KMS-11 (cell line): ENCODE measurements at regions not wholly inside any gene's neighbourhood (a gene's known extent, or its start where the extent isn't known, plus 50 kb on each side); places are given as distances from the start of the nearest gene placed in this dataset.

Source experiments
- H2AFZ ChIP-seq: fragments of 200-600 bp; sonication (generic); 2 replicates; pipeline ENCODE4 v1.6.1; 2016; ENCODE audit warnings: antibody characterized with exemption, mixed run types, low read depth
- H3K27ac ChIP-seq: fragments of 200-600 bp; sonication (generic); 2 replicates; pipeline ENCODE4 v1.6.1; 2016; ENCODE audit warnings: mild to moderate bottlenecking, mixed run types
- H3K27me3 ChIP-seq: fragments of 200-600 bp; sonication (generic); 2 replicates; pipeline ENCODE4 v1.6.1; 2017; ENCODE audit warnings: mild to moderate bottlenecking, low read depth, mixed run types, moderate library complexity; ENCODE audit not compliant: insufficient read depth
- H3K36me3 ChIP-seq: fragments of 200-600 bp; sonication (generic); 2 replicates; pipeline ENCODE4 v1.6.1; 2017; ENCODE audit warnings: mild to moderate bottlenecking, mixed run types; ENCODE audit not compliant: insufficient read depth
- H3K4me1 ChIP-seq: fragments of 200-600 bp; sonication (generic); 2 replicates; pipeline ENCODE4 v1.6.1; 2016; ENCODE audit warnings: mild to moderate bottlenecking, low read depth, mixed run types; ENCODE audit not compliant: poor library complexity, severe bottlenecking
- H3K4me2 ChIP-seq: fragments of 200-600 bp; sonication (generic); 2 replicates; pipeline ENCODE4 v1.7.0; 2016; ENCODE audit warnings: mild to moderate bottlenecking, mixed run types
- H3K4me3 ChIP-seq: fragments of 200-600 bp; sonication (generic); IDR thresholded peaks from 2 replicates; pipeline ENCODE4 v1.6.1; 2017; ENCODE audit warnings: low read depth, low read length, mixed read lengths; ENCODE audit not compliant: insufficient read depth
- H3K79me2 ChIP-seq: fragments of 200-600 bp; sonication (generic); 2 replicates; pipeline ENCODE4 v1.6.1; 2016; ENCODE audit warnings: low read depth, mixed run types; ENCODE audit not compliant: insufficient read depth
- H3K9ac ChIP-seq: fragments of 200-600 bp; sonication (generic); 2 replicates; pipeline ENCODE4 v1.6.1; 2016; ENCODE audit warnings: mild to moderate bottlenecking, mixed run types
- H4K20me1 ChIP-seq: fragments of 200-600 bp; sonication (generic); 2 replicates; pipeline ENCODE4 v1.6.1; 2016; ENCODE audit warnings: mild to moderate bottlenecking, mixed run types; ENCODE audit not compliant: insufficient read depth
- TF ChIP-seq, protein P1 (sequence below): fragments of 200-600 bp; sonication (generic); conservative IDR thresholded peaks from 2 replicates; pipeline ENCODE4 v1.6.1; 2017; ENCODE audit warnings: low read depth, mild to moderate bottlenecking, antibody characterized with exemption, low read length, moderate library complexity, mixed read lengths

DNA sequence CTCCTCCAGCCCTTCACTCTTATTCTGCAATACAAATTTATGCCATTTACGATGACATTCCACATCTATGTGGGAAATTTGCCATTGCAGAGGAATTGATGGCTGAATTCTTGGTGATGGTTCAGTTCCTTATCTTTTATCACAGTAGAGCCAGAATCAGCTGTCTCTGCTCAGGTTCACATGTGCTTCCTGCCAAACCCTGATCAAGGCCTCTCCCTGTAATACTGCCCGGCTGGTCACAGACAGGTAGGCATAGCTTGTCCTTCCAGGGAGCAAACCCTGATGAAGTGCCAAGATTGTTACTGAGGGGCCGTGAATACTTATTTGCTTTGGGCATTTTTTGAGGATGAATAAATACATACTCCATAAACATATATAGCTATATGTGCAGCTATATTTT, 450.0 kb downstream of the NSUN3 start:
- Histone ChIP-seq H3K4me2 (no peak overlapping the region), H4K20me1 (no peaks in the 10 kb centered on the region), H3K79me2 (no peaks in the 10 kb centered on the region), H3K4me1 (no peaks in the 10 kb centered on the region), H3K27ac (no peak overlapping the region), H2AFZ (no peak overlapping the region), H3K9ac (no peak overlapping the region), H3K27me3 (no peaks in the 10 kb centered on the region), H3K4me3 (no peak overlapping the region), H3K36me3 (no peaks in the 10 kb centered on the region)
- TF ChIP-seq, protein P1, sequence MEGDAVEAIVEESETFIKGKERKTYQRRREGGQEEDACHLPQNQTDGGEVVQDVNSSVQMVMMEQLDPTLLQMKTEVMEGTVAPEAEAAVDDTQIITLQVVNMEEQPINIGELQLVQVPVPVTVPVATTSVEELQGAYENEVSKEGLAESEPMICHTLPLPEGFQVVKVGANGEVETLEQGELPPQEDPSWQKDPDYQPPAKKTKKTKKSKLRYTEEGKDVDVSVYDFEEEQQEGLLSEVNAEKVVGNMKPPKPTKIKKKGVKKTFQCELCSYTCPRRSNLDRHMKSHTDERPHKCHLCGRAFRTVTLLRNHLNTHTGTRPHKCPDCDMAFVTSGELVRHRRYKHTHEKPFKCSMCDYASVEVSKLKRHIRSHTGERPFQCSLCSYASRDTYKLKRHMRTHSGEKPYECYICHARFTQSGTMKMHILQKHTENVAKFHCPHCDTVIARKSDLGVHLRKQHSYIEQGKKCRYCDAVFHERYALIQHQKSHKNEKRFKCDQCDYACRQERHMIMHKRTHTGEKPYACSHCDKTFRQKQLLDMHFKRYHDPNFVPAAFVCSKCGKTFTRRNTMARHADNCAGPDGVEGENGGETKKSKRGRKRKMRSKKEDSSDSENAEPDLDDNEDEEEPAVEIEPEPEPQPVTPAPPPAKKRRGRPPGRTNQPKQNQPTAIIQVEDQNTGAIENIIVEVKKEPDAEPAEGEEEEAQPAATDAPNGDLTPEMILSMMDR: no peak

DNA sequence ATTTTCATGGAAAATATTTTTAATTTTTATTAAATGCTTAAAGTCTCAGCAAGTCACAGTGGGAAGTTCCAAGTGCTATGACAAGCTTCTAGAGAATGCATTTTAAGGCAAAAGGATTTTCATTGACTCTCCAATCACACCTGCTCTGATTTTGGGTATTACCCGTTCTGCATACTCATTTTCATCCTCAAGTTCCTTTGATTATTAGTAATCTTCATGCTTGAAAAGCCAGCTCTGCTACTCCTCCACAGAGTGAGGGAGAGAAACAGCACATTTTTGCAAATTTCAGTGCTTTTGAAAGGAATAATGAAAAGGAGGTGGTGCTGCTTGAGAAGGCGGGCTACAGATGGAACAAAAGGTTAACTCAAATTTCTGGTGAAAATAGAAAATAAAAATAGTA, 450.7 kb downstream of the NSUN3 start:
- H3K4me3 ChIP-seq: no peak overlapping the region
- no peaks in the 10 kb centered on the region for H4K20me1 ChIP-seq
- no peaks in the 10 kb centered on the region for H3K79me2 ChIP-seq
- no peak overlapping the region for H3K4me2 ChIP-seq
- no peaks in the 10 kb centered on the region for H3K4me1 ChIP-seq
- no peak overlapping the region for H2AFZ ChIP-seq
- TF ChIP-seq, protein P1: no peak
- H3K27me3 ChIP-seq: no peaks in the 10 kb centered on the region
- H3K9ac ChIP-seq: no peak overlapping the region
- no peaks in the 10 kb centered on the region for H3K36me3 ChIP-seq
- no peak overlapping the region for H3K27ac ChIP-seq

DNA sequence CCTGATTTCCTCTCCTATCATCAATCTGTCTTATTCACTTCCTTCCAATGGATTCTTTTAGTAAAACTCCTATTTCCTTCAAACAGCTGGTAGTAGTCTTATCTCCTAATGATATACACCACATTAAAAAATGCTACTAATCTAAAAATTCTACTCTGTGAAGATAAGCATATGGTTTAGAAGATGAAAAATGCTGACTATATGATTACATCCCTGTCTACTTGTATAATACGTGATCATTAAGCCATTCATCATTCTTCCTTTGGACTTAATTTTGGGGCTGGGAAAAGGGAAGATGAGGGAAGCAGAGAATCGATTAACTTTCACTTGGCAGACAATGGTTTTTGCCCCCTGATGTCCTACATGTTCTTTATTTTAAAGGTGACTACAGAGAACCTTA, 453.1 kb downstream of the NSUN3 start:
- no peaks in the 10 kb centered on the region for H4K20me1 ChIP-seq
- H3K27ac ChIP-seq: no peak overlapping the region
- H3K4me3 ChIP-seq: no peak overlapping the region
- H3K4me2 ChIP-seq: no peak overlapping the region
- H3K36me3 ChIP-seq: no peaks in the 10 kb centered on the region
- no peak overlapping the region for H2AFZ ChIP-seq
- H3K27me3 ChIP-seq: no peaks in the 10 kb centered on the region
- no peaks in the 10 kb centered on the region for H3K4me1 ChIP-seq
- no peak overlapping the region for H3K9ac ChIP-seq
- H3K79me2 ChIP-seq: no peaks in the 10 kb centered on the region
- TF ChIP-seq, protein P1: no peak

- H3K36me3 ChIP-seq: no peaks in the 10 kb centered on the region
- no peaks in the 10 kb centered on the region for H3K79me2 ChIP-seq
- no peaks in the 10 kb centered on the region for H3K27me3 ChIP-seq
- H3K4me1 ChIP-seq: no peaks in the 10 kb centered on the region
- H4K20me1 ChIP-seq: no peaks in the 10 kb centered on the region
- no peak overlapping the region for H2AFZ ChIP-seq
- no peak overlapping the region for H3K4me2 ChIP-seq
- no peak overlapping the region for H3K9ac ChIP-seq
- H3K4me3 ChIP-seq: no peak overlapping the region
- TF ChIP-seq, protein P1: no peak
- H3K27ac ChIP-seq: no peak overlapping the region
These were observed 457.5 kb downstream of the NSUN3 start for GRCh38 chr3:94520364-94520763.

DNA sequence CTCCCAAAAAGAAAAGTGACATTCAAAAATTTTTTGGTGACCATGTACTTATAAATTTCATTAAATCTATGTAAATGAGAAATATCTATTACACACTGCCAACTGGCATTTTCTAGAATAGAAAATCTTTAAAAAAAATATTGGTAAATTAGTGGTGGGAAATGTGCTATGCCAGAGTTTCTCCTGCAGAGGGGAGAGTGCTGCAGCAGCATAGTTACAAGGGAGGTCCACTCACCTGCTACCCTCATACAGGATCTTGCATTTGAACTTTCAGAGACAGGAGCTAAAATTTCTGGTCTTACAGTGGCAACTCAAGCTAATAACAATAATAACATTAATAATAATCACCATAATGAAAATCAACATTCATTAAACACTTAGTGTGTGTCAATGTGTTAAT, 459.6 kb downstream of the NSUN3 start:
- Histone ChIP-seq H3K4me2 (no peak overlapping the region), H3K4me1 (no peaks in the 10 kb centered on the region), H3K9ac (no peak overlapping the region), H3K27me3 (no peaks in the 10 kb centered on the region), H3K79me2 (no peaks in the 10 kb centered on the region), H3K4me3 (no peak overlapping the region), H2AFZ (no peak overlapping the region), H4K20me1 (no peaks in the 10 kb centered on the region), H3K27ac (no peak overlapping the region), H3K36me3 (no peaks in the 10 kb centered on the region)
- TF ChIP-seq, protein P1: no peak
